ENCODE measurements at regions not wholly inside any gene's neighbourhood (a gene's known extent, or its start where the extent isn't known, plus 50 kb on each side); places are given as distances from the start of the nearest gene placed in this dataset.
"Not testable (repeated sequence)": the region's sequence is repeated elsewhere in the genome, so short reads cannot be mapped to it uniquely, and the experiment has no call there.

DNA sequence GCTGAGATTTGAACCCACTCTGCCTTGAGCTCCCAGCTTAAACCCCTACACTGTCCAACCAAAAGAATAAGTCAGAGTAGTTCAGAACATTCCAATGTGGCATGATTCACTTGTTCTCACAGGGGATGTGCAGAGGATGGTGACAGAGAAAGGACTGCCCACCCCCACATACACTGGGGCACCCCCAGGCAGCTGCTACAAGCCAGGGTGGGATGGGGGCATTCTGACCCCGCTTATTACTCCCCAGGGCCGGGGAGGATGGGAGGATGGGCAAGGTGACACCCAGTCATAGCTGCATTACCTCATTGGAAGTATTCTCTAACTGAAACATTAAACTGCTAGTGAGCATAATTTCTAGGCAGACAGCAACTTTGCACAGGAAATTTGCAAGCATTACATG is 126.0 kb upstream of the PRR20G start:
- no peak for ATAC-seq (ENCODE audit: low read depth)
- no peaks in the 10 kb centered on the region for H3K36me3 Mint-ChIP-seq (ENCODE audit: low read depth)
- H3K27me3 Mint-ChIP-seq: peaks cover 41% of the 10 kb centered on the region

DNA sequence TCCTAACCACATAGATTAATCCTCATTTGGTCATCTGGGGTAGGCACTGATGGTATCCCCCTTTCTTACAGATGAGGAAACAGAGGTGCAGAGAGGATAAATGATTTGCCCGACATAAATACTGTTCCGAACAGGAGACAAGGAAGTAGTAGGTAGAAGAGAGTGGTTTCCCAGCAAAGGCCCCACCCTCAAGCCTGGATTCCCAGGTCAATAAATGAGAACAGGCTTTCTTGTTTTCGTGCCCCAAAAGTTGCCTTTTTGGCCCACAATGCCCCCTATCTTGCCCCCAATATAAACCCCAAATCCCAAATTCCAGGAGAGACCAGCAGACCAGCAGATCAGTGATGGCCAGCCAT is 125.5 kb upstream of the PRR20G start:
- no peak for DNase-seq
- Mint-ChIP-seq H3K4me1 (no peaks in the 10 kb centered on the region), H3K4me3 (no peak overlapping the region), H3K36me3 (ENCODE audit: low read depth) (no peaks in the 10 kb centered on the region), H3K27me3 (peaks cover 40% of the 10 kb centered on the region), H3K27ac (no peak overlapping the region), H3K9me3 (no peaks in the 10 kb centered on the region)
- intact Hi-C loops (cut with micrococcal nuclease): no loop called here
- ATAC-seq (ENCODE audit: low read depth): no peak
- TF ChIP-seq, protein P1, sequence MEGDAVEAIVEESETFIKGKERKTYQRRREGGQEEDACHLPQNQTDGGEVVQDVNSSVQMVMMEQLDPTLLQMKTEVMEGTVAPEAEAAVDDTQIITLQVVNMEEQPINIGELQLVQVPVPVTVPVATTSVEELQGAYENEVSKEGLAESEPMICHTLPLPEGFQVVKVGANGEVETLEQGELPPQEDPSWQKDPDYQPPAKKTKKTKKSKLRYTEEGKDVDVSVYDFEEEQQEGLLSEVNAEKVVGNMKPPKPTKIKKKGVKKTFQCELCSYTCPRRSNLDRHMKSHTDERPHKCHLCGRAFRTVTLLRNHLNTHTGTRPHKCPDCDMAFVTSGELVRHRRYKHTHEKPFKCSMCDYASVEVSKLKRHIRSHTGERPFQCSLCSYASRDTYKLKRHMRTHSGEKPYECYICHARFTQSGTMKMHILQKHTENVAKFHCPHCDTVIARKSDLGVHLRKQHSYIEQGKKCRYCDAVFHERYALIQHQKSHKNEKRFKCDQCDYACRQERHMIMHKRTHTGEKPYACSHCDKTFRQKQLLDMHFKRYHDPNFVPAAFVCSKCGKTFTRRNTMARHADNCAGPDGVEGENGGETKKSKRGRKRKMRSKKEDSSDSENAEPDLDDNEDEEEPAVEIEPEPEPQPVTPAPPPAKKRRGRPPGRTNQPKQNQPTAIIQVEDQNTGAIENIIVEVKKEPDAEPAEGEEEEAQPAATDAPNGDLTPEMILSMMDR (IDR thresholded peaks at IDR 0.05): no peak
- ChIA-PET POLR2A (no interaction called here), CTCF (no interaction called here)

More for the DNA sequence above, 126.0 kb upstream of the PRR20G start:
- TF ChIP-seq, protein P1 (IDR thresholded peaks at IDR 0.05): no peak
- no peaks in the 10 kb centered on the region for H3K4me1 Mint-ChIP-seq
- ChIA-PET POLR2A (no interaction called here), CTCF (no interaction called here)
- DNase-seq: no peak
- no peak overlapping the region for H3K4me3 Mint-ChIP-seq
- H3K27ac Mint-ChIP-seq: no peak overlapping the region
- no peaks in the 10 kb centered on the region for H3K9me3 Mint-ChIP-seq
- intact Hi-C loops (cut with micrococcal nuclease): no loop called here

DNA sequence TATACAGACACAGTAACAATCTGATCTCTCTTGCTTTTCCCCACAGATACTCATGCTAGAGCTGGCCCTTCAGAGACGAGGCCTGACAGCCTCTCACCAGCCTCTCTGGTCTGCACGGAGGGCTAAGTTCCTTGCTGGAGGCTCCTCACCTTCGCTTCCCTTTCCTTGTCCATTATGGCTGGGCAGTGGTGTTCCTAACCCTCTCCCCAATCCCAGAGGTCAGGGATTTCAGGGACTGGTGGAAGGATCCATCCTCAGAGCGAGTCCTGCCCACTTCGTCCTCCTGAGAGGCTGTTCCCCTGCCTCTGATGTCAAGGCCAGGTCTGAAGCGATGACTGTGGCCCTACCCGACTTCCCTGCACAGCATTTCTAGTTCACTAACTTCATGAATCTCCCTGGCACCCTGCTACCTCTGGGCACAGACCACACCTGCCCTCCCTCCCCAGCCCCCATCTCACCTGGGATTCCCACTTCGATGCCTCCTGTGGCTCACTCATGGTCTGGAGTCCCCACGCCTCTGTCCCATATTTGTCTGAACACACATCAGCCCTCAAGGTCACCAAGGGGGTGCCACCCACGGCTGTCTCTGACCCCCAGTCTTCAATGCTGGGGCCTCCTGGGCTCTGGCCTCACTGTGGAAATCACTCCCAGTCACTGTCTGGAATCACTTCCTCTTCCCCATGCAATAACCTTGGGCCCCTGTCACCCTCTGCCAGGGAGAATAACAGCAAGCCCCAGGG is 124.9 kb upstream of the PRR20G start:
- TF ChIP-seq, protein P1 (IDR thresholded peaks at IDR 0.05): no peak
- H3K4me3 Mint-ChIP-seq: no peak overlapping the region
- ChIA-PET POLR2A (no interaction called here), CTCF (no interaction called here)
- intact Hi-C loops (cut with micrococcal nuclease): no loop called here
- ATAC-seq (ENCODE audit: low read depth) (no peak), DNase-seq (peak; percentile 4)
- no peak overlapping the region for H3K27ac Mint-ChIP-seq
- no peaks in the 10 kb centered on the region for H3K36me3 Mint-ChIP-seq (ENCODE audit: low read depth)
- no peaks in the 10 kb centered on the region for H3K4me1 Mint-ChIP-seq
- H3K9me3 Mint-ChIP-seq: no peaks in the 10 kb centered on the region
- peaks cover 34% of the 10 kb centered on the region for H3K27me3 Mint-ChIP-seq

DNA sequence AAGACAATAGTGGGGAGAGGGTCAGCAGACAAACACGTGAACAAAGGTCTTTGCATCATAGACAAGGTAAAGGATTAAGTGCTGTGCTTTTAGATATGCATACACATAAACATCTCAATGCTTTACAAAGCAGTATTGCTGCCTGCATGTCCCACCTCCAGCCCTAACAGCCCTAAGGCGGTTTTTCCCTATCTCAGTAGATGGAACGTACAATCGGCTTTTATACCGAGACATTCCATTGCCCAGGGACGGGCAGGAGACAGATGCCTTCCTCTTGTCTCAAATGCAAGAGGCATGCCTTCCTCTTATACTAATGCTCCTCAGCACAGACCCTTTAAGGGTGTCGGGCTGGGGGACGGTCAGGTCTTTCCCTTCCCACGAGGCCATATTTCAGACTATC is 124.0 kb upstream of the PRR20G start:
- ATAC-seq (ENCODE audit: low read depth); H3K4me3 Mint-ChIP-seq; H3K9me3 Mint-ChIP-seq; H3K27ac Mint-ChIP-seq; intact Hi-C loops (cut with micrococcal nuclease); H3K36me3 Mint-ChIP-seq (ENCODE audit: low read depth); POLR2A ChIA-PET; DNase-seq; H3K4me1 Mint-ChIP-seq; CTCF ChIA-PET: not testable (repeated sequence)
- H3K27me3 Mint-ChIP-seq: peaks cover 32% of the 10 kb centered on the region

DNA sequence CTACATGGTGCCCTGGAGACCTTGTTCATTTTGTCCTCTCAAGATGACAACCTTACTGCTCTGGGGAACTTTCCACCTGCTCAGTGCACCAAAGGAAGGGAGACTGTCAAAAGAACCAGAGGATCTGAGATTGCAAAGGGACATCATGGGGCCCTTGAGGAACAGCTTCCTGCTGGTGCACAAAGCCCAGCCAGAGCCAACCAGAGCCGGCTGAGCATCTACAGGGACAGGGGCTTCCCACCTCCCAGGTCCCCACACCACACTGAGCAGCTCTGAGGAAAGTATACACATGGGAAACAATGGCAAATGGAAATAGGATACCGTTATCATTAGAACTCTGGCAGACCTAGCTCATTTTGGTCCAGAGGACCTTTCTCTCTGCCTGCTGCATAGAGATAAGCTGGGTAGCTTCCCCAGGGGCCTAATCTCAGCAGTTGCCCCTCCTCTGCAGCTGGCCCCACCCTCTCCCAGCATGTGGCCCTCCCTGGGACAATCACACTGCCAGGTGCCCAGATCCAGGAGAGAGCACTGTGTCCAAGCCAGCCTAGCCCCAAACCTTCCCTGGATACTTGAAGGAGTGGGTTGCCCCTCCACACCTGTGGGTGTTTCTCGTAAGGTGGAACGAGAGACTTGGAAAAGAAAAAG is 123.4 kb upstream of the PRR20G start:
- DNase-seq (no peak), ATAC-seq (ENCODE audit: low read depth) (no peak)
- TF ChIP-seq, protein P1 (IDR thresholded peaks at IDR 0.05): no peak
- POLR2A ChIA-PET: no interaction called here
- CTCF ChIA-PET: no interaction called here
- no peaks in the 10 kb centered on the region for H3K36me3 Mint-ChIP-seq (ENCODE audit: low read depth)
- H3K4me1 Mint-ChIP-seq: no peaks in the 10 kb centered on the region
- H3K27me3 Mint-ChIP-seq: peaks cover 30% of the 10 kb centered on the region
- intact Hi-C loops (cut with micrococcal nuclease): no loop called here
- H3K9me3 Mint-ChIP-seq: no peaks in the 10 kb centered on the region
- no peak overlapping the region for H3K4me3 Mint-ChIP-seq
- no peak overlapping the region for H3K27ac Mint-ChIP-seq

Data from activated B cell treated with CpG ODN at 0.5 μM for 24 hours (primary cell).